H9 (cell line): ENCODE measurements at regions not wholly inside any gene's neighbourhood (a gene's known extent, or its start where the extent isn't known, plus 50 kb on each side); places are given as distances from the start of the nearest gene placed in this dataset.

Source experiments
- DNase-seq: peaks from one replicate; pipeline ENCODE4 v3.0.0-alpha.2; 2017
- H2AFZ ChIP-seq: one replicate; pipeline ENCODE4 v1.6.1; 2013; ENCODE audit warnings: mild to moderate bottlenecking, low read length, control low read depth, moderate library complexity
- H2AK5ac ChIP-seq: 2 replicates; pipeline ENCODE4 v1.6.1; 2013; ENCODE audit warnings: low read length, control low read depth, mixed read lengths; ENCODE audit not compliant: insufficient read length
- H2BK120ac ChIP-seq: one replicate; pipeline ENCODE4 v1.6.1; 2013; ENCODE audit warnings: low read depth, mild to moderate bottlenecking, low read length, control low read depth, inconsistent platforms; ENCODE audit not compliant: poor library complexity, severe bottlenecking
- H2BK12ac ChIP-seq: 2 replicates; pipeline ENCODE4 v1.6.1; 2013; ENCODE audit warnings: low read length, control low read depth, mixed read lengths, low read depth; ENCODE audit not compliant: insufficient read length
- H2BK15ac ChIP-seq: 2 replicates; pipeline ENCODE4 v1.6.1; 2013; ENCODE audit warnings: low read depth, low read length, control low read depth
- H2BK20ac ChIP-seq: one replicate; pipeline ENCODE4 v1.6.1; 2013; ENCODE audit warnings: low read depth, mild to moderate bottlenecking, low read length, control low read depth, inconsistent platforms; ENCODE audit not compliant: poor library complexity, severe bottlenecking
- H2BK5ac ChIP-seq: 2 replicates; pipeline ENCODE4 v1.6.1; 2013; ENCODE audit warnings: low read length, control low read depth, mixed read lengths; ENCODE audit not compliant: insufficient read length
- H3K14ac ChIP-seq: 2 replicates; pipeline ENCODE4 v1.6.1; 2013; ENCODE audit warnings: low read length, control low read depth; ENCODE audit not compliant: insufficient read depth
- H3K18ac ChIP-seq: 2 replicates; pipeline ENCODE4 v1.6.1; 2013; ENCODE audit warnings: low read depth, mild to moderate bottlenecking, mixed read lengths, low read length, control low read depth; ENCODE audit not compliant: insufficient read length
- H3K23ac ChIP-seq: 2 replicates; pipeline ENCODE4 v1.6.1; 2013; ENCODE audit warnings: low read length, control low read depth, mixed read lengths, low read depth; ENCODE audit not compliant: insufficient read length
- H3K23me2 ChIP-seq: 2 replicates; pipeline ENCODE4 v1.6.1; 2013; ENCODE audit warnings: low read depth, mild to moderate bottlenecking, mixed read lengths, low read length, control low read depth; ENCODE audit not compliant: insufficient read length, poor library complexity, severe bottlenecking
- H3K27ac ChIP-seq: 2 replicates; pipeline ENCODE4 v1.5.1; 2013; ENCODE audit warnings: low read length, control low read depth, mixed read lengths, low read depth; ENCODE audit not compliant: insufficient read length
- H3K27me3 ChIP-seq: 2 replicates; pipeline ENCODE4 v1.6.1; 2013; ENCODE audit warnings: low read length, control low read depth, inconsistent platforms; ENCODE audit not compliant: insufficient read depth
- H3K4ac ChIP-seq: 2 replicates; pipeline ENCODE4 v1.6.1; 2013; ENCODE audit warnings: low read depth, mild to moderate bottlenecking, control low read depth, inconsistent platforms, low read length, moderate library complexity
- H3K4me1 ChIP-seq: 2 replicates; pipeline ENCODE4 v1.6.1; 2013; ENCODE audit warnings: low read length, control low read depth, inconsistent platforms; ENCODE audit not compliant: insufficient read depth
- H3K4me2 ChIP-seq: 2 replicates; pipeline ENCODE4 v1.6.1; 2013; ENCODE audit warnings: low read length, control low read depth, mixed read lengths; ENCODE audit not compliant: insufficient read length, insufficient read depth
- H3K56ac ChIP-seq: 2 replicates; pipeline ENCODE4 v1.6.1; 2013; ENCODE audit warnings: low read depth, mild to moderate bottlenecking, mixed read lengths, low read length, control low read depth; ENCODE audit not compliant: insufficient read length
- H3K79me1 ChIP-seq: 2 replicates; pipeline ENCODE4 v1.6.1; 2013; ENCODE audit warnings: low read depth, mild to moderate bottlenecking, moderate library complexity, low read length, control low read depth, inconsistent platforms; ENCODE audit not compliant: insufficient read depth, poor library complexity, severe bottlenecking
- H3K79me2 ChIP-seq: 2 replicates; pipeline ENCODE4 v1.6.1; 2013; ENCODE audit warnings: low read length, control low read depth, inconsistent platforms; ENCODE audit not compliant: insufficient read depth
- H3K9ac ChIP-seq: 2 replicates; pipeline ENCODE4 v1.6.1; 2013; ENCODE audit warnings: low read length, control low read depth, mixed read lengths; ENCODE audit not compliant: insufficient read length; ENCODE audit errors: extremely low read depth
- H3K9me3 ChIP-seq: one replicate; pipeline ENCODE4 v1.6.1; 2013; ENCODE audit warnings: low read depth, low read length, inconsistent platforms; ENCODE audit not compliant: control insufficient read depth
- H3T11ph ChIP-seq: one replicate; pipeline ENCODE4 v1.6.1; 2013; ENCODE audit warnings: mild to moderate bottlenecking, low read length, control low read depth, inconsistent platforms
- H4K20me1 ChIP-seq: one replicate; pipeline ENCODE4 v1.6.1; 2013; ENCODE audit not compliant: control insufficient read depth, insufficient read length, insufficient read depth
- H4K5ac ChIP-seq: 2 replicates; pipeline ENCODE4 v1.6.1; 2013; ENCODE audit warnings: low read depth, mild to moderate bottlenecking, mixed read lengths, low read length, control low read depth; ENCODE audit not compliant: insufficient read length
- H4K8ac ChIP-seq: replicated peaks from 2 replicates; pipeline ENCODE4 v1.6.1; 2013; ENCODE audit warnings: low read length, control low read depth, mixed read lengths, low read depth; ENCODE audit not compliant: insufficient read length
- H4K91ac ChIP-seq: 2 replicates; pipeline ENCODE4 v1.6.1; 2013; ENCODE audit warnings: low read depth, mild to moderate bottlenecking, moderate library complexity, mixed read lengths, low read length, control low read depth; ENCODE audit not compliant: insufficient read length
- H3K27ac Mint-ChIP-seq, 3 experiments: 2 replicates in 2 of 3; 3 replicates in 1 of 3; pipeline ENCODE4 v1.8.0; 2020 to 2021; ENCODE audit warnings: mixed read lengths in 3 of 3, mild to moderate bottlenecking in 1 of 3, moderate library complexity in 1 of 3
- H3K27me3 Mint-ChIP-seq: 2 replicates; pipeline ENCODE4 v1.8.0; 2021; ENCODE audit warnings: low read depth, mild to moderate bottlenecking, moderate library complexity, mixed read lengths
- H3K36me3 Mint-ChIP-seq, 3 experiments: 2 replicates in 2 of 3; 3 replicates in 1 of 3; pipeline ENCODE4 v1.8.0; 2020 to 2021; ENCODE audit warnings: low read depth in 3 of 3, mixed read lengths in 3 of 3; ENCODE audit not compliant: insufficient read depth in 1 of 3
- H3K4me1 Mint-ChIP-seq, 2 experiments: 2 replicates each; pipeline ENCODE4 v1.8.0; 2020; ENCODE audit warnings: mixed read lengths in 2 of 2
- H3K4me3 Mint-ChIP-seq, 2 experiments: 2 replicates in 1 of 2; 3 replicates in 1 of 2; pipeline ENCODE4 v1.8.0; 2020 to 2021; ENCODE audit warnings: mild to moderate bottlenecking in 2 of 2, mixed read lengths in 2 of 2, moderate library complexity in 1 of 2
- H3K9me3 Mint-ChIP-seq, 2 experiments: 2 replicates in 1 of 2; 3 replicates in 1 of 2; pipeline ENCODE4 v1.8.0; 2020; ENCODE audit warnings: mild to moderate bottlenecking in 2 of 2, mixed read lengths in 2 of 2, moderate library complexity in 1 of 2
- WGBS: extraction: QIAGEN DNeasy Blood & Tissue Kit; methylation state at CpG from one replicate; pipeline ENCODE4 v1.1.7; 2013; ENCODE audit warnings: missing lambda C conversion rate, low lambda C conversion rate, mixed read lengths; ENCODE audit not compliant: insufficient read length; ENCODE audit errors: extremely low coverage; 5-methylcytosine and 5-hydroxymethylcytosine counted together
- TF ChIP-seq, protein P1 (sequence below): fragments of 200-600 bp; sonication (generic); conservative IDR thresholded peaks from 3 replicates; pipeline ENCODE4 v1.8.0; 2021; ENCODE audit warnings: antibody characterized with exemption, mild to moderate bottlenecking

DNA sequence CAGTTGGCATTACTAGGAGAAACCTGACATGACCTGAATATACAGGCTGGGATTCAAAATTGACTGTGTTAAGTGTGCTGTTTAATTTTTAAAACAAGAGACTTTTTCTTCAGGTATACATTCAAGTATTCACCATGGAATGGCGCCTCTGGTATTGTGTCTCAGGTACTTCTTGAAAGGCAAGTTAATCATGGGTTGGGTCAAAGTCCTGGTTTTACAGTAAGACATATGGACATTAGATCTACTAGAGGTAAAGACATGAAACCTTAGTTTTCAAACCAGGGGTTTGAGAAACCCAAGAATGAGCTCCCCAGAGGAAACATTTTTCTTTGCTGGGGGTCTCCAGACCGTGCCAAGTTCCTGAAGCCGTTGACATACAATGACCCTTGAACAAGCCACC, 232.4 kb downstream of the SAMD5 start:
- no peaks in the 10 kb centered on the region for H3K79me2 ChIP-seq
- H3K23me2 ChIP-seq: no peaks in the 10 kb centered on the region
- no peak overlapping the region for H2BK5ac ChIP-seq
- H3K56ac ChIP-seq: no peak overlapping the region
- H3K27me3 Mint-ChIP-seq: no peaks in the 10 kb centered on the region
- no peak overlapping the region for H3K27ac Mint-ChIP-seq
- no peak overlapping the region for H3K4me2 ChIP-seq
- H2AFZ ChIP-seq: no peak overlapping the region
- no peak overlapping the region for H3K9ac ChIP-seq
- no peak overlapping the region for H3T11ph ChIP-seq
- no peak overlapping the region for H2BK12ac ChIP-seq
- no peaks in the 10 kb centered on the region; the same call in 1 of the 2 replicates for H3K4me1 ChIP-seq
- TF ChIP-seq, protein P1, sequence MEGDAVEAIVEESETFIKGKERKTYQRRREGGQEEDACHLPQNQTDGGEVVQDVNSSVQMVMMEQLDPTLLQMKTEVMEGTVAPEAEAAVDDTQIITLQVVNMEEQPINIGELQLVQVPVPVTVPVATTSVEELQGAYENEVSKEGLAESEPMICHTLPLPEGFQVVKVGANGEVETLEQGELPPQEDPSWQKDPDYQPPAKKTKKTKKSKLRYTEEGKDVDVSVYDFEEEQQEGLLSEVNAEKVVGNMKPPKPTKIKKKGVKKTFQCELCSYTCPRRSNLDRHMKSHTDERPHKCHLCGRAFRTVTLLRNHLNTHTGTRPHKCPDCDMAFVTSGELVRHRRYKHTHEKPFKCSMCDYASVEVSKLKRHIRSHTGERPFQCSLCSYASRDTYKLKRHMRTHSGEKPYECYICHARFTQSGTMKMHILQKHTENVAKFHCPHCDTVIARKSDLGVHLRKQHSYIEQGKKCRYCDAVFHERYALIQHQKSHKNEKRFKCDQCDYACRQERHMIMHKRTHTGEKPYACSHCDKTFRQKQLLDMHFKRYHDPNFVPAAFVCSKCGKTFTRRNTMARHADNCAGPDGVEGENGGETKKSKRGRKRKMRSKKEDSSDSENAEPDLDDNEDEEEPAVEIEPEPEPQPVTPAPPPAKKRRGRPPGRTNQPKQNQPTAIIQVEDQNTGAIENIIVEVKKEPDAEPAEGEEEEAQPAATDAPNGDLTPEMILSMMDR: no peak
- H3K9me3 ChIP-seq: no peaks in the 10 kb centered on the region
- peaks cover 12 to 14% of the 10 kb centered on the region in 2 experiments for H3K4me1 Mint-ChIP-seq
- no peak overlapping the region for H3K23ac ChIP-seq
- no peak overlapping the region for H4K91ac ChIP-seq
- H4K5ac ChIP-seq: no peak overlapping the region
- H4K20me1 ChIP-seq: no peaks in the 10 kb centered on the region
- H3K27me3 ChIP-seq: no peaks in the 10 kb centered on the region
- H2BK120ac ChIP-seq: no peak overlapping the region
- no peak overlapping the region for H2AK5ac ChIP-seq
- no peak for DNase-seq
- H3K4ac ChIP-seq: no peak overlapping the region
- H3K18ac ChIP-seq: no peak overlapping the region
- no peaks in the 10 kb centered on the region for H3K79me1 ChIP-seq
- no peak overlapping the region for H4K8ac ChIP-seq
- WGBS: no CpG with 5 or more reads among the region's 3 CpGs
- H3K14ac ChIP-seq: no peak overlapping the region
- no peaks in the 10 kb centered on the region for H3K9me3 Mint-ChIP-seq
- H3K36me3 Mint-ChIP-seq: no peaks in the 10 kb centered on the region
- no peak overlapping the region for H3K4me3 Mint-ChIP-seq
- no peak overlapping the region for H2BK15ac ChIP-seq
- H3K27ac ChIP-seq: no peak overlapping the region
- H2BK20ac ChIP-seq: no peak overlapping the region
